HG02678 (cell line): ENCODE measurements at regions not wholly inside any gene's neighbourhood (a gene's known extent, or its start where the extent isn't known, plus 50 kb on each side); places are given as distances from the start of the nearest gene placed in this dataset.
"Not testable (repeated sequence)": the region's sequence is repeated elsewhere in the genome, so short reads cannot be mapped to it uniquely, and the experiment has no call there.

Source experiments
- ATAC-seq: cut with Tn5 transposase; IDR thresholded peaks from one replicate; pipeline ENCODE4 v1.9.1; 2021; ENCODE audit warnings: mild to moderate bottlenecking, moderate library complexity; ENCODE audit not compliant: unreplicated experiment

DNA sequence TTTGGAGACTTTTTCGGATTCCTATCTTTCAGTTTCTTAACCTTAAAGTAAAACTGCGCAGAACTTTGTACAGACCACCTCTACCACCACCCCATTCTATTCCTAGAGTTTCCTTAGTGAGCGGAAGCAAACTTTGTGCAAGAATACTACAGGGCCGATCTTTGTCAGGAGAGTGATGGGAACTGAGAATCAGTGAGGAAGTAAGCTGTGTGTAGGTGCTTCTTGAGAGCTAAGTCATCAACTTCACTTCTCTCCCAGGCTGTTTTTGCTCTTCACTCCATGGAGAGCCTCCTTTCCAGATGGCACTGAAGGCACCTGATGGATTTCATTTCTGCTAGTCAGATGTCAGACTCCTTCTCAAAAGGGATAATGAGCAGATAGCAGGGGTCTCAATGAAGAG lies 127.3 kb downstream of the SPATA31D1 start:
- no peak for ATAC-seq

DNA sequence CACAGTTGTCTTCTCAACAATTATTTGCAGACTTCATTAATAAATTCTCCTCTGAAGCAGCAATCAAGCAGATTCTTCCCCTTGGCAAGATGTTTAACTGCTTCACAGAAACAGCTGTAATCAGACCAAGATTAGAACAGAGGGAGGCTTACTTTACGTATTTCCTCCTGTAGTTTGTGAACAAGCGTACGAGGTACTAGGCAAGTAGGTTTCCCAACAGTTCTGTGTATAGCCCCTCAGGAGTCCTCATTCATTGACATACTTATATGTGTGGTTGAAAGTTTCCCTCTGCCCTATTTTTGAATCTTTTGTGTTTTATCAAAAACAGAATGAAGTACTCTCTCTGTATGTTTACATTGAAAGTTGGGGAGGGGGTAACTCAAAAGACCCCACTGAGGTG lies 128.0 kb downstream of the SPATA31D1 start:
- no peak for ATAC-seq

DNA sequence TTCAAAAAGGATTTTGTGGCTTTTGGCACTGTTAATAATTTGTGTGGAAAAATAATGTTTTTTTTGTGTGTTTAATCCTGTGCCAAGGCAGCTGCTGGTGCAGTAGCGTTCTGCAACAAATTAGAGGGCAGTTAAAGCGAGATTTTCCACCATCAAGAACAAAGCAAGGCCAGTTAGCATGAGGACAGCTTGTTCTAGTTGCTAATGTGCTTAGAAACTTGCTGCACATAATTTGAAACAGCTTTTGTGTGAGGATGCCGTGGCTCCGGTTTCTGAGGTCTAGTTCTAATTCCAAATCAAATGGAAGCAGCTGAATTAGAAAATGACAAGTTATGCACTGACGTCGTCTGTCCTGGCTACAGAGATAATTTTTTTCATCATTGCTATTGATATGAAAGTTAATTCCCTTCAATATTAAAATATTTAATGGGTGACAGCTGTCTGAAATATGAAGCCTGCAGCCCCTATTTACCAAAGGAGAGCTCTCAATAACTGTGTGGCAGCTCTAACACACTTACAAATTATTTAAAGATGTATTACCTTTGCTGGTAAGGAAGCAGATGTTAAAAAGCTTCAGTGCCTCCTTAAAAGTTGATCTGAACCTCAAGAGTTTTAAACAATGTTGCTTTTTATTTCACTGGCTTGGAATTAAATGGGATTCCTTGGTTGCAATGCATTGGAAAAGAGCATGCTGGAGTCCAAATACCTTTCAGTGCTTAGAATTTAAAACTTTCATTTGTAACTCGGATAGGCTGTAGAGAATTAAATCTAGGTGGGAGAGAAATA lies 128.6 kb downstream of the SPATA31D1 start:
- no peak for ATAC-seq

DNA sequence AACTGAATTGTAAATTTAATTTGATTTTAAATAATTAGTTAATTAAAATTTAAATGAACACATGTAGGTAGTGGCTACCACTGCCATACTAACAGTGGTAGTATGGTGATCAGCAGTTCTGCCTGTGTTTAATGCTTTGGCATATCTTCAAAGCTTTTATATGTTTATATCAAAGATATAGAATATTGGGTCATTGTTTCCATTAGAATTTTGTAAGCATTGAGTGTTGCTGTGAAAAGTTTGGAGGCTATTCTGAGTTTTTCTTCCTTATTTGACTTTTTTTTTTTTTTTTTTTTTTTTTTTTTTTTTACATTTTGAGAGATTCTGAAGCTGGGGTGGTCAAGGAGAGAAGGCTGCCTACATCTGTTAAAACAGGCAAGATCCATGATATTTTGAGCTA lies 134.2 kb downstream of the SPATA31D1 start:
- ATAC-seq = no peak

DNA sequence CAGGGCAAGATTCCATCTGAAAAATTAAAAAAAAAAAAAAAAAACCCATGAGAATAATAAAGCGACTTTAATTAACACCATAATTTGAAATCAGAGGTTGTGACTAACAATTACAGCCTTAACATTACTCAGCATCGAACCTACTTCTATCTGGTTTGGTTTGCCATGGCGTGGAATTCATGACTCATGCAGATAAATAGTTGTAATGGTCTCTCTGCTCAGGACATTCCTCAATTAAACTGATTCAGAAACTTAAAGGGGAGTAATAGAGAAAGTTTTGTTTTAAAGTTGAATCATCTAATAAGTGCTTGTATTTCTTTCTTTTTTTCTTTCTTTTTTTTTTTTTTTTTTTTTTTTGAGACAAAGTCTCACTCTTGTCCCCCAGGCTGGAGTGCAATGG lies 135.5 kb downstream of the SPATA31D1 start:
- no peak for ATAC-seq

DNA sequence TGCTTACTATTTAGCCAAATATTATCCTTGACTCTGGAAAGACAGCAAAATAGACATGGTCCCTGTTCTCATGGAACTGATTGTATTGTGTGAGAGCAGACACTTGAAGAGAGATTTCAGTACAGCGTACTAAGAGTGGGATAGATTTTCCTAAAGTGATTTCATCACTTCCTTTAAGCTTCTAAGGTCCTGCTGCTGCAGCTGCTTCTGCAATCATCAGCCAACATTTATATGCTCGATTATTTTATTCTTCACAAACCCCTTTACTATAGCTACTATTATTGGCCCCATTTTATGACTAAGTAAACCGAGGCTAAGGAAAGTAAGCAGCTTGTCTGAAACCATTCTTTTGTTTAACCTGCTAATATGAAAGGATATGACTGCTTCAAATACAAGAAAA lies 137.7 kb downstream of the SPATA31D1 start:
- no peak for ATAC-seq

DNA sequence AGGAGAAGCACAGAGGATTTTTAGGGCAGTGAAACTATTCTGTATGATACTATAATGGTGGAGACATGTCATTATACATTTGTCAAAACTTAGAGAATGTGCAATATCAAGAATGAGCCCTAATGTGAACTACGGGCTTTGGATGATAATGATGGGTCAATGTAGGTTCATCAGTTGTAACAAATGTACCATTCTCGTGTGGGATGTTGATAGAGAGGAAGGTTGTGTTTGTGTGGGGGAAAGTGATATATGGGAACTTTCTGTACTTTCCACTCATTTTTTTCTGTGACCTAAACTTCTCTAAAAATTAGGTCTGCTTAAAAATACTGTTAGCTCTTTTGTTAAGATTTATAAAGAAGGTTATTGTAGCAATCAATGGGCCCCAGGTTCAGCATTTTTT lies 138.9 kb downstream of the SPATA31D1 start:
- ATAC-seq = peak; percentile 35

DNA sequence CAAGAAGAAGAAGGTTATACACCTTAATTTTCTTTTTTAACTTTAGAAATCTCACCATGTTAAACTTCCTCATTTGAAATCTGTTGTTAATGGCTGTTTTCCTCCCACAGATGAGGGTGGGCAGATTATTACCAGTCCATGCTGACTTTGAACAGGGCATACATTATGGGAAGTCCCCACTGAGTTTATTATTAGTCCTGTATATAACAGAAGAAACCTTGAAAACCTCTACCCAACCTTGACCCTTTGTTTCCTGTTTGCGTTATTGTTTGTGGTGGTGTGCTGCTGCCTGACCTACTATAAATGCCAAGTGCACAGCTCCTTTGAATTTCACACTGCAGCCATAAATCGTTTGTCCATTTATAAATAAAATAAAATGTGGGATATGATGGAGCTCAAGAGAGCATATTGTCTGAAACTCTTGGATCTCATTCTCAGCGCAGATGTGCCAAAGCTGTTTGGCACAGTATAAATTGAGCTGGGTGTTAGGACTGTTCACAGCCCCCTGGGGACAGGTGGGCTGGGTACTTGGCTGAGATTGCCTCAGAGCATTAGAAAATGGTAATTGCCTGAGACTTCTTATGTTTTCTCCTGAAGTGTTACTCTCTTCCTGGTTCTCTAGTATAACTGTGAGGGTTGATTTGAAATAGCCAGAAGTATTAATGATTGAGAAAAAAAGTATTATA lies 139.6 kb downstream of the SPATA31D1 start:
- ATAC-seq = peak; percentile 92

DNA sequence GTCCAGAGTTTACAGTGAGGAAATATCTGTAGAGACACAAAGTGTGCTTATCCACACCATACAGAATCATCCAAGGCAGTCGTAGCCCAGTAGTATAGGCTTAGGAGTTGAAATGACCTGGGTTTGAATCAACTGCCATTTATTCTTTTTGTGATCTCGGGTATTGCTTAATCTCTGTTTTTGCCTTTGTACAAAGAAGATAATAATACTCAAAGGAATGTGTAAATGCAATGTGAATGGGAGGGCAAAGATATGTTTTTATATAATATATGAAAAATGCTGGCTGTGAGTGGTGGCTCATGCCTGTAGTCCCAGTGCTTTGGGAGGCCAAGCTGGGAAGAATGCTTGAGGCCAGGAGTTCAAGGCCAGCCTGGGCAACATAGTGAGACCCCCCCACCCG lies 141.1 kb downstream of the SPATA31D1 start:
- no peak for ATAC-seq

DNA sequence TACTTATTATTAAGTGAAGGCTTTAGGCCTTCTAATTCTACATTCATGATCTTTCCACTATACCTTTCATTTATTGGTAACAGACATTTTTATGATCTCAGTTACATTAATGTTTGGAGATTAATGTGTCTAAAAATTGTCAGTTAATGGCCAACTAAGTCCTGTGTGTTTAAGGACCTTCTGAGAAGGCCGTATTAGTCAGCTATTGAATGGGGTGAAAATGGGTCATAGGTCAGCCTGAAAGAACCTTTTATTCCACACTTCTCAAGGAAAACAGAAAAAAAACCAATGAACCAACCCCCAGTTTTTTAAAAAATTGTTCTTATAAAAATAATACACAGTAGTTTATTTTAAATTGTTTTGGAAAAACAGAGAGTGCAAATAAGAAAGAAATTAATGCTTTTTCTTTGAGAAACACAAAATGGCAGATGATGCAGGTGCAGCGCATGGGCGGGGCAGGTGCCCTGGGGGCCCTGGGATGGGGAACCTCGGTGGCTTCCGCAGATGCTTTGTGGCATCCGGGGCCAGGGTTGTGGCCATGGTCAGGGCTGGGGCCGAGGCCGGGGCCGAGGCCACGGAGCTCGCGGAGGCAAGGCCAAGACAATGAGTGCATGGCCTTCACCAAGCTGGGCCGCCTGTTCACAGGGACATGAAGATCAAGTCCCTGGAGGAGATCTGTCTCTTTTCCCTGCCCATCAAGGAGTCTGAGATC lies 141.9 kb downstream of the SPATA31D1 start:
- no peak for ATAC-seq

DNA sequence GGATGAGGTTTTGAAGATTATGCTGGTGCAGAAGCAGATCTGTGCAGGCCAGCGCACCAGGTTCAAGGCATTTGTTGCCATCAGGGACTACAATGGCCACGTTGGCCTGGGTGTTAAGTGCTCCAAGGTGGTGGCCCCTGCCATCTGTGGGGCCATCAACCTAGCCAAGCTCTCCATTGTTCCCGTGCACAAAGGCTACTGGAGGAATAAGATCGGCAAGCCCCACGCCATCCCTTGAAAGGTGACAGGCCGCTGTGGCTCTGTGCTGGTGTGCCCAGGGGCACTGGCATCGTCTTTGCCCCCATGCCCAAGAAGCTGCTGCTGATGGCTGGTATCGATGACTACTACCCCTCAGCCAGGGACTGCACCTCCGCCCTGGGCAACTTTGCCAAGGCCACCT lies 142.5 kb downstream of the SPATA31D1 start:
- no peak for ATAC-seq

DNA sequence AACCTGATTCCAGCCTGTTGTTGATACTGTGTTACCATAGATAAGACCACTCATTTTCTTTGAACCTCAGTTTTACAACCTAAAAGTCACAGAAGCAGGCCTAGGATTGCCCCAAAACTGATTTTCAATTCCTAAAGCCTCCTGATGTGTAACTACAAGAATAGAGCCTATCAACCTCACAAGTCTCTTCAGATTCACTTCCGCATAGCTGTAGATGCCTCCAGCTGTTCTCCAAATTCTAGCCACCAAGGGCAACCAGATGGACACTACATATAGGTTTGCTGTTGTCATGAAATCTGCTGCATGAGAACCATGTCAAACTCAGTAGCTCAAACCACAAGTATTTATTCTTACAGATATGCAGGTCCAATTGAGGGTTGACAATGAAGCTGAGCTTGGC lies 143.5 kb downstream of the SPATA31D1 start:
- no peak for ATAC-seq

DNA sequence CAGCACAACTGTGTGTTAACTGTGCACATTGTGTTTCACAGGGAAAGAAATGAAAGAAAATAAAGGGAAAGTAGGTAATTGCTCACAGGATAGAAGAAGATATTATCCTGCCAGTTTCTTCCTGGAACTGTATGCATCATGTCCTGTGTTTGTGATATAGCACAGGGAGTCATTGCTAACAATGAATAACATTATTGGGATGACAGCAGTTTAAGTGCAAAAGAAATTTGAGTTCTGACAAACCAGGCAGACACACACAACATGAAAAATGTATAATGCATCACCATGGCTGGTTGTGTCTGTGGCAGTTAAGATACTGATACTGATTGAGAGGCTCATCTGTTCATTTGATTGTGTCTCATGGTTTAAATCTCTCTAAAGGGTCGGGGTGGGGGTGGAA lies 145.4 kb downstream of the SPATA31D1 start:
- ATAC-seq = no peak

DNA sequence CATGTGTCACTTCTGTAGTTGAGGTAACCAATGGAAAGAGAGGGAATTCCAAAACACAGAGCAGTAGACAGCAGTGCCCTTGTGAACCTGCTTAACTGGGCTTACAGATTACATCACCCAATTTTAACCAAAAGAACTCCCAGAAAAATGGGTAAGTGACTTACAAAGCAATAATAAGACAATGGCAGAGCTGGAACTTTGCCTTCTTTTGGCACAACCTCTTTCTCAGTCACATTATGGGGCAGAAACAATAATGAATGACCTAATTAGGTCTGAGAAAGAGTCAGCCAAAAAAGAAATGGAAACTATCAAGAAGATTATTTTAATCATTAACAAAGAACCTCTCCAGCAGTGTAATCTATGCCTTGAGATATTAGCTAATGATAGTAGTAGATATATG lies 146.5 kb downstream of the SPATA31D1 start:
- no peak for ATAC-seq

DNA sequence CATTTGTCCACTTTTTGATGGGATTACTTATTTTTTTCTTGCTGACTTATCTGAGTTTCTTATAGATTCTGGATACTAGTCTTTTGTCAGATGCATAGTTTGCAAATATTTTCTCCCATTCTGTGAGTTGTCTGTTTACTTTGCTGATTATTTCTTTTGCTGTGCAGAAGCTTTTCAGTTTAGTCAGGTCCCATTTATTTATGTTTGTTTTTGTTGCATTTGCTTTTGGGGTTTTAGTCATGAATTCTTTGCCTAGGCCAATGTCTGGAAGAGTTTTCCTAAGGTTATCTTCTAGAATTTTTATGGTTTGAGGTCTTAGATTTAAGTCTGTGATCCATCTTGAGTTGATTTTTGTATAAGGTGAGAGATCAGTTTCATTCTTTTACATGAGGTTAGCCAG lies 149.5 kb downstream of the SPATA31D1 start:
- not testable (repeated sequence) for ATAC-seq

DNA sequence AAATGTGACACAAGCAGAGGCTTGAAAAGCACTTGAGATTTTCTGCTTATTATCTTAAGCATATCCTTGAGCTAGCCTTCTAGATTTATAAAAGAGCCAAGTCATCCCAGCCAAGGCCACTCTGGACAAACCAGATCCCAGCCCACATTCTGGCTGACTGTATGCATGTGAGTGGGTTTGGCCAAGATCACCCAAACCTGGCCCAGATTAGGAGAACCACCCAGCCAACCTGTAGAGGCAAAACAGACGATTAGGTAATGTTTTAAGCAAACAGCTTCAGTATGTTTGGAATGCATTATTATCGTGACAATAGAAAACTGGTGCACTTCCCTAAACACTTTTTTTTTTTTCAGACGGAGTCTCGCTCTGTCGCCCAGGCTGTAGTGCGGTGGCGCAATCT lies 151.9 kb downstream of the SPATA31D1 start:
- ATAC-seq = no peak

DNA sequence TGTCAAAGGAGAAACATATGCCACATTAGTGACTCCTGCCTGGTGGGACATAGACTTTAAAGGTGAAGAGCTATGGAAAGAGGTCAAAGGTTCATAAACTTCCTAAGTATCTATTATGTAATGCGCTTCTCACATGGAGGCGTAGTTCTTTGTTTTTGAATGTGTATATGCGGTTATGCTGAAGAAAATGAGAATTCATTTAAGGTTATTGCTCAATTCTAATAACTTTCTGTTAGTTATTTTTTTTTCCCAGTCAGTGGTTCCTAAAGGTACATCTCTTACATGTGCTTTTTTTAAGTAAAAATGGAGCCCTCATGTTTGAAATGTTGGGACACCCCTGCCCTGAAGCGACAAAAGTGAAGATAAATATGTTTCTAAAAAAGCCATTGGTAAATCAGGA lies 156.2 kb downstream of the SPATA31D1 start:
- no peak for ATAC-seq

DNA sequence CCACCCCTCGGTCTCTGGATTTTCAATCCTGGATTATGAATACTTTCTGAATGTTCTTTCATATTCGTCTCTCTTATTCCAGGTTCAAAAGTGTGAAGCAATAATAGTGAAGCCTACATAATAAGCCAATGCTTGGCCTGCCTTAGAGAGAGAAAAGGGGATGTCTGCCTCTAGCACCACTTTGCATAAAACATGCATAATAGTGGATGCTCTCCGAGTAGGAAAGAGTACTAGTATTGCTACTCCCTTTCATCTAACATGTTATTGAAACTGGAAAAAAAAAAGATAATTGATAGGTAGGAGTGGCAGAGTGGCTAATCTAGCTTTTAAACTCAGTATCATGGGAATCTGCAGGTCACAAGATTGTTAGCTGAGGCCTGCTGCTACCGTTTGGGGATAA lies 158.1 kb downstream of the SPATA31D1 start:
- no peak for ATAC-seq

DNA sequence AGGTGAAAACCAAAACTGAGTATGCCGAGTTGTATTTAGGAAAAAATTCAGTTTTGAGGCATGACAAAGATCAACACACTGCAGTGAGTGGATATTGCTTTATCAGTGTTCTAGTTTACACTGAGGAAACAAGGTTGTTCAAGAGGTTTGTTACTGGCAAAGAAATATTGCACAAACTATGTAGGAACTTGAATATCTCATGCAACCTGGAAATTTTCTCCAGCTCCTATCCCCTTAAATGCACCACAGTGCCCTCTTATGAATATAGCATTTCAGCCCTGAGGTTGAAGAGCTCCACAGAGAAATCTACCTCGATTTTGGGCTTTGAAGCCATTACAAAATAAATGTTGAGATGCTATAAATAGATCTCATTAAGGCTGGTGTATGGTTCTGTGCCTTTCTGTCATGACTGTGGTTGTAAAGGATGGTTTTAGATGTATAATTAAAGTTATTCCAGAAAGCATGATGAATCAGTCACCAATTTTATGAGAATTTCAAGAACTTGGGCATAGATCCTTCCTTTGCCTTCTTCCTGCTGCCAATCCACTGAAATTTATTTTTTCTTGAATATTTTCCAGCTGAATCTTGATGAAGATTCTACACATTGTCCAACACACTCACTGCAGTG lies 159.3 kb downstream of the SPATA31D1 start:
- no peak for ATAC-seq

DNA sequence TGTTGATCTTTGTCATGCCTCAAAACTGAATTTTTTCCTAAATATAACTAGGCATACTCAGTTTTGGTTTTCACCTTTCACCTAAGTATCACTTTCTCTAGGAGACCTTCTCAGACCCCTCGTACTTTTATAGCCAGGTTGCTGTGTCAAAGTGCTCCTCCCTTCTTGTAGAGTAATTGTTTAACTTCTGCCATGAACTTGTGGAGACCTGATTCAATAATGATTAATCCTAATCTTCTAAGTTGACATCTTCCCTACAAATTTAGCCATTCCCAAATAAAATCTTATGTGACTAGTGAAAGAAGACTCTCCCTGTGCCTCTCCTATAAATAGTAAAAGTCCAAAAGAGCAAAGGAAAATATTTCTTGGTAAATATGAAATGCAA lies 159.8 kb downstream of the SPATA31D1 start:
- no peak for ATAC-seq

DNA sequence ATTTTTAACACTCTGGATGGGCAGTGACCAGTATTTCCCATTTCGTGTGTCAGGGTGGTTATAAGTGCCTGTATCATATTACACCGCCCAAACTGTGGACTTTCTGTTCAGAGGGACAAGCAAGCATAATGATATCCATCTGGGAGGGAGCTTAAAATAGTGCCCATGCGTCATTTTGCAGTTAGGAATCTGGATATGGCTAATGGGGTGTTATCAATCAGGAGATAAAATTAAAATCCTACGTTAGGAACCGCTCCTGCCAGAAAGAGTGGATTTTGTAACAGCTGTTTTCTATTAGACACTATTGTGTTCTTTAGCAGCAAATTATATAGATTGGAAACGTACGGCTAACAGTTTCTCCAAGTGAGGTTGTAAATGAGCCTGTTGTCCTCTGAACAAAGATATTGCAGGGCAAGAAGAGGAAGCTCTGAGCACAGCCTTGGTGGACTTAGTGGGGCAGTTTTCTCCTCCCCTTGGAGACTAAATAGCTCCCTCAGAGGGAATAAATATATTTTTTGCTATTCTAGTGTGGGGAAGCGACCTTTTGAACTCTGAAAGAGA lies 160.4 kb downstream of the SPATA31D1 start:
- ATAC-seq = no peak
